Activated CD4-positive, alpha-beta T cell treated with anti-CD3 and anti-CD28 coated beads, Interleukin-2, amount 50 U/mL, for 48 hours (primary cell): ENCODE measurements at regions not wholly inside any gene's neighbourhood (a gene's known extent, or its start where the extent isn't known, plus 50 kb on each side); places are given as distances from the start of the nearest gene placed in this dataset.
"Not testable (repeated sequence)": the region's sequence is repeated elsewhere in the genome, so short reads cannot be mapped to it uniquely, and the experiment has no call there.

Experiments
- DNase-seq, 2 experiments: peaks; one replicate each; pipeline ENCODE4 v3.0.0-alpha.2; 2020

- DNase-seq, result no peak
These were observed 613.4 kb upstream of the ADAMTS5 start for GRCh38 chr21:27580276-27580675.

GRCh38 chr21:27578741-27579265 is 611.9 kb upstream of the ADAMTS5 start:
- no peak for DNase-seq

- no peak for DNase-seq
These were observed 605.8 kb upstream of the ADAMTS5 start for GRCh38 chr21:27572696-27573095.

- DNase-seq, result no peak
These were observed 604.8 kb upstream of the ADAMTS5 start for GRCh38 chr21:27571706-27572105.

- no peak for DNase-seq
These were observed 603.5 kb upstream of the ADAMTS5 start for GRCh38 chr21:27570306-27570868.

GRCh38 chr21:27569831-27570230 is 602.9 kb upstream of the ADAMTS5 start:
- no peak for DNase-seq

- no peak for DNase-seq
These were observed 602.2 kb upstream of the ADAMTS5 start for GRCh38 chr21:27569091-27569490.

GRCh38 chr21:27567381-27567780 is 600.5 kb upstream of the ADAMTS5 start:
- DNase-seq, result no peak

- no peak for DNase-seq
These were observed 599.6 kb upstream of the ADAMTS5 start for GRCh38 chr21:27566521-27566920.

GRCh38 chr21:27565364-27565763 is 598.5 kb upstream of the ADAMTS5 start:
- DNase-seq, result no peak

GRCh38 chr21:27564684-27565301 is 597.9 kb upstream of the ADAMTS5 start:
- no peak for DNase-seq

- no peak for DNase-seq
These were observed 595.4 kb upstream of the ADAMTS5 start for GRCh38 chr21:27562303-27562702.

- DNase-seq, result no peak
These were observed 594.2 kb upstream of the ADAMTS5 start for GRCh38 chr21:27561116-27561515.

- no peak for DNase-seq
These were observed 590.5 kb upstream of the ADAMTS5 start for GRCh38 chr21:27557356-27557755.

GRCh38 chr21:27555996-27556395 is 589.1 kb upstream of the ADAMTS5 start:
- no peak for DNase-seq

GRCh38 chr21:27550287-27550686 is 583.4 kb upstream of the ADAMTS5 start:
- DNase-seq, result no peak

GRCh38 chr21:27548486-27548885 is 581.6 kb upstream of the ADAMTS5 start:
- no peak for DNase-seq

- no peak for DNase-seq
These were observed 579.0 kb upstream of the ADAMTS5 start for GRCh38 chr21:27545754-27546349.

GRCh38 chr21:27542126-27542525 is 575.2 kb upstream of the ADAMTS5 start:
- not testable (repeated sequence) for DNase-seq

- DNase-seq, result no peak
These were observed 569.4 kb upstream of the ADAMTS5 start for GRCh38 chr21:27536319-27536718.

GRCh38 chr21:27535188-27535587 is 568.3 kb upstream of the ADAMTS5 start:
- DNase-seq, result no peak

- no peak for DNase-seq
These were observed 567.3 kb upstream of the ADAMTS5 start for GRCh38 chr21:27534206-27534605.

GRCh38 chr21:27532076-27532475 is 565.2 kb upstream of the ADAMTS5 start:
- DNase-seq, result no peak

- DNase-seq, result no peak
These were observed 561.8 kb upstream of the ADAMTS5 start for GRCh38 chr21:27528697-27529096.
